ENCODE measurements at regions not wholly inside any gene's neighbourhood (a gene's known extent, or its start where the extent isn't known, plus 50 kb on each side); places are given as distances from the start of the nearest gene placed in this dataset.

DNA sequence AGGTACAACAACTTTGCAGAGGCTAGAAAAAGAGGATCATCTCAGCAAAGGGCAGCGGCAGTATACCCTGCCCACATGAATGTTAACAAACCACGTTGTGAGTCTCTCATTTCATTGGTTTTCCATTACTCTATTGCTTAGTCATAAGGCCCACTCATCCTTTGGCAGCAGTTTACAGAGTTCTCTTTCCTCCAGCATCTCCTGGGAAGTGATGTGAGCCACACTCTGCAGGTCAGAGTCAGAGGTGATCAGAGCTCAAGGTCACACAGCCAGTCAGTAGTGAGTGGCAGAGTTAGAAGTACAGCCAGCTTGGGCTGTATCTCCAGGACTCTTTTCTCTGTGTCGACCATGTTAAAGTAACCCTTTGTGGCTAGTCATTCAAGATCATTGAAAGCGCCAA lies 599.6 kb upstream of the GRAMD2B start:
- no peak for DNase-seq
- Histone ChIP-seq H3K27me3 (no peaks in the 10 kb centered on the region), H3K4me1 (no peaks in the 10 kb centered on the region), H3K27ac (no peak overlapping the region), H3K36me3 (no peaks in the 10 kb centered on the region), H3K9me3 (no peaks in the 10 kb centered on the region), H3K4me3 (no peak overlapping the region)
- intact Hi-C loops (cut with DNase I; ENCODE audit: low total_unique reads): no loop called here
- TF ChIP-seq, protein P1, sequence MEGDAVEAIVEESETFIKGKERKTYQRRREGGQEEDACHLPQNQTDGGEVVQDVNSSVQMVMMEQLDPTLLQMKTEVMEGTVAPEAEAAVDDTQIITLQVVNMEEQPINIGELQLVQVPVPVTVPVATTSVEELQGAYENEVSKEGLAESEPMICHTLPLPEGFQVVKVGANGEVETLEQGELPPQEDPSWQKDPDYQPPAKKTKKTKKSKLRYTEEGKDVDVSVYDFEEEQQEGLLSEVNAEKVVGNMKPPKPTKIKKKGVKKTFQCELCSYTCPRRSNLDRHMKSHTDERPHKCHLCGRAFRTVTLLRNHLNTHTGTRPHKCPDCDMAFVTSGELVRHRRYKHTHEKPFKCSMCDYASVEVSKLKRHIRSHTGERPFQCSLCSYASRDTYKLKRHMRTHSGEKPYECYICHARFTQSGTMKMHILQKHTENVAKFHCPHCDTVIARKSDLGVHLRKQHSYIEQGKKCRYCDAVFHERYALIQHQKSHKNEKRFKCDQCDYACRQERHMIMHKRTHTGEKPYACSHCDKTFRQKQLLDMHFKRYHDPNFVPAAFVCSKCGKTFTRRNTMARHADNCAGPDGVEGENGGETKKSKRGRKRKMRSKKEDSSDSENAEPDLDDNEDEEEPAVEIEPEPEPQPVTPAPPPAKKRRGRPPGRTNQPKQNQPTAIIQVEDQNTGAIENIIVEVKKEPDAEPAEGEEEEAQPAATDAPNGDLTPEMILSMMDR (IDR thresholded peaks at IDR 0.05): no peak
- no peak for TF ChIP-seq POLR2A (IDR thresholded peaks at IDR 0.05)

DNA sequence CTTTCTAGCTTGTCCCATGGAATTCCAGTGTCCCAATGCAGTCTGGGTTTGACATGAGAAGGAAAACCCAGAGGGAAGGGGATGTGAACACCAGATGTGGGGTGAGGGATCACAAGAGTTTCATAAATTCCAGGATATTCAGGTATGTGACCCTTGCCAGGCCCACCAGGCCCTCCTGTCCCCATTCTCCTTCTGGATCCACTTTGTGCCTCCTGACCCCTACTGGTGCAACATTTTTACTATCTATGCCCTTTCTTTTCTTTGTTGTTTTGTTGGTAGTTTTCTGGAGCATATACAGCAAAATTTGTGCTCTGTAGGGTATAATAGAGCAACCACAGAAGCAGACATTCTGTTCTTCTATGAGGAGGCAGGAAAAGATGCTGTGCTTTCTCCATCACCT lies 597.0 kb upstream of the GRAMD2B start:
- H3K4me3 ChIP-seq: no peak overlapping the region
- intact Hi-C loops (cut with DNase I; ENCODE audit: low total_unique reads): no loop called here
- H3K27ac ChIP-seq: no peak overlapping the region
- no peak for DNase-seq
- no peaks in the 10 kb centered on the region for H3K36me3 ChIP-seq
- no peaks in the 10 kb centered on the region for H3K9me3 ChIP-seq
- H3K4me1 ChIP-seq: no peaks in the 10 kb centered on the region
- H3K27me3 ChIP-seq: no peaks in the 10 kb centered on the region
- no peak for TF ChIP-seq POLR2A (IDR thresholded peaks at IDR 0.05)
- TF ChIP-seq, protein P1 (IDR thresholded peaks at IDR 0.05): no peak

DNA sequence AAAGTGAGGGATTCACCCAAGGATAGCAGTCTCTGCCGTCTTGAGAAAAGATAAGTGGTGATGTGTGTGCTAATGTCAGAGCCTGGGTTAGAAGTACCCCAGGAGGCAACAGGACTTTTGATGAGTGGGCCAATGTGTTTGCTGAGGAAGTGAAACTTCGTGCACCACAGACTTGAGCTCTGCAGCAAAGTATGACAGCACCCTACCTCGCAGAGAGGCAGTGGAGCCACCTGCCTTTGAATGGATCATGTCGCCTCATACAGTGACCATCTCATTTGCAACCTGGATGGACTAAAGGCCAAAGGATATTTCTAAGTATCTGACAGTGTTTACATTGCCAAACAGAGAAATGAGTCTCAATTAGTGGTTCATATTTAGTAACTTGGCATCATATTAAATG lies 593.9 kb upstream of the GRAMD2B start:
- Histone ChIP-seq H3K4me3 (no peak overlapping the region), H3K4me1 (no peaks in the 10 kb centered on the region), H3K36me3 (no peaks in the 10 kb centered on the region), H3K9me3 (no peaks in the 10 kb centered on the region), H3K27me3 (no peaks in the 10 kb centered on the region), H3K27ac (no peak overlapping the region)
- TF ChIP-seq POLR2A (IDR thresholded peaks at IDR 0.05): no peak
- TF ChIP-seq, protein P1 (IDR thresholded peaks at IDR 0.05): no peak
- intact Hi-C loops (cut with DNase I; ENCODE audit: low total_unique reads): no loop called here
- DNase-seq: no peak

DNA sequence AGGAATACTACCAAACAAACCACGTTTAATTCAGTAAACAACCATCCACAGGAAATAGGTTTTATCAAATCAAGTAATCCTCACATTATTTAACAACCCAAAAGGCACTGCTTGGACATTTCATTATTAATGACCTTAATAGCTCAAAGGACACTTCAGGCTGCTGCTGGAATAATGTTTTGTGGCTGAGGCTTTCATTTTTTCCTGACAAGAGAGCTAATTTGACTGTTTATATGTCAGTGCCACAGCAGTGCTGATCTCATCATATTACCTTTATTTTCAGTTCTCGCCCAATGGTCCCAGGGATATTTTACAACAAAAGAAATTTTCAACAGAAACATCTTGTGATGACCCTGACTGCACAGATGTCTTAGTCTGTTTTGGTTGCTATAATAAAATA lies 589.8 kb upstream of the GRAMD2B start:
- no peak overlapping the region for H3K4me3 ChIP-seq
- intact Hi-C loops (cut with DNase I; ENCODE audit: low total_unique reads): no loop called here
- H3K36me3 ChIP-seq: no peaks in the 10 kb centered on the region
- TF ChIP-seq, protein P1 (IDR thresholded peaks at IDR 0.05): no peak
- no peak for TF ChIP-seq POLR2A (IDR thresholded peaks at IDR 0.05)
- no peak for DNase-seq
- H3K27ac ChIP-seq: peak overlapping the region; percentile 28 to 44
- no peaks in the 10 kb centered on the region for H3K4me1 ChIP-seq
- H3K27me3 ChIP-seq: no peaks in the 10 kb centered on the region
- H3K9me3 ChIP-seq: no peaks in the 10 kb centered on the region

DNA sequence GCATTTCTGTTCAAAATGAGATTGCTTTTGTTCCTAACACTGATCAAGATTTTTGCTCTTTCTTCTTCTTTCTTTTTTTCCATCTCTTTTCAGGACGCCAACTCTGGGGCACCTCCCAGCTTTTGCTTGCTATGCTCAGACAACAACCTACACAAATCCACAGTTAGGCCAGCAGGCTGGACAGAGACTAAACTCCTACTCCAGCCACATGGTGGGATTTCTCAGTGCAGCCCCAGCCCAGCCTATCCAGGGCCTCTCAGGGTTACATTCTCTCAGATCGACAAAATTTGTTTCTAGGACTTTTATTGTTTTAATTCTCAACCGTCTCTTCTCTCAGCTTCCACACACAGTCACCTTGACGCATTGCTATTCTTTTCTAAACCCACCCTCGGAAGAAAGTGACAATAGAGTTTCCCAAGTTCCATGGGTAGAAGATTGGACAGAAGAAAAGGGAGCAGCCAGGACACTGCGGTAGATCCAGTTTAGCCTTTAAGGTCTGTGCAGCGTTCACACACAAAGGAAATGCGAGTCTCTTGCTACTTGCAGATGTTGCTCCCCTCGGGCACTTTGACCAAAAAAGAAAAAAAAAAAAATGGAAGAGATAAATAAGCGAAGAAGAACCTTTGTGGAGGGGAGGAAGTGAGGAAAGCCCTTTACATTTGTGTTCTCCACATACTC lies 588.6 kb upstream of the GRAMD2B start:
- no peak for DNase-seq
- Histone ChIP-seq H3K4me3 (no peak overlapping the region), H3K36me3 (no peaks in the 10 kb centered on the region), H3K27ac (no peak overlapping the region), H3K4me1 (no peaks in the 10 kb centered on the region), H3K27me3 (no peaks in the 10 kb centered on the region), H3K9me3 (no peaks in the 10 kb centered on the region)
- intact Hi-C loops (cut with DNase I; ENCODE audit: low total_unique reads): no loop called here
- TF ChIP-seq, protein P1 (IDR thresholded peaks at IDR 0.05): no peak
- TF ChIP-seq POLR2A (IDR thresholded peaks at IDR 0.05): no peak
